ENCODE measurements at regions not wholly inside any gene's neighbourhood (a gene's known extent, or its start where the extent isn't known, plus 50 kb on each side); places are given as distances from the start of the nearest gene placed in this dataset.

DNA sequence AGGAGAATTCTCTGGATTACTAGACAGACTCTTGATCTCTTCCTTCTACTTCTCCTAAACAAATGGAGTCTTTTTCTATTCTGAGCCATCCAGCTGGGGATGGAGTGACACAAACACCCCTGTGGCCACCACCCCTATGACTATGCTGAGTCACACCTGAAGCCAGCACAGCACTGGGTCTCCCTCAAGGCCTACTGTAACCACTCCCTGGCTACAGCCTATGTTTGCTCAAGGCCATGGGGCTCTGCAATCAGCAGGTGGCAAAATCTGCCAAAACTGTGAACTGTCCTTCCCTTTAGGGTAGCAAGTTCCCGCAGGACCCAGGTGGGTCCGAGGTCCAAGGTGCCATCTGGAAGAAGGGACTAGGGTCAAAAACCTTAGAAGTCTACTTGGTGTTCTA lies 132.3 kb downstream of the TINAG start:
- no peak for DNase-seq (ENCODE audit: low spot score)

DNA sequence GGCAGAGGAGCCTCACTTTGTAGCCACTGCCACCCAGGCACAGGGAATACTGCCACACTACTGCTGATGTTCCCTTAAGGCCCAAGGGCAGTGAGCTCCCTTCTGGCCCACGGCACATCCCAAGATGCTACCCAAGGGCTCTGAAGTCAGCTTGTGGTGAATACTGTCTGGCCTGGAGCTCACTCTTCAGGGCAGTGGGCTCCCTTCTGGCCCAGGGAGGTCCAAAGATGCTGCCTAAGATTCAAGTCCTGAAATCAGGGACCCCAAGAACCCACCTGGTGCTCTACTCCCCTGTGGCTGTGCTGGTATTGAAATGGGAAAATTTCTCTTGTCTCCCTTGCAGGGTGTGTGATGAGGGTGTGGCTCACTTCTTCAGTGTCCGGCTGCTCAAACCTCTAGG lies 132.8 kb downstream of the TINAG start:
- no peak for DNase-seq (ENCODE audit: low spot score)

DNA sequence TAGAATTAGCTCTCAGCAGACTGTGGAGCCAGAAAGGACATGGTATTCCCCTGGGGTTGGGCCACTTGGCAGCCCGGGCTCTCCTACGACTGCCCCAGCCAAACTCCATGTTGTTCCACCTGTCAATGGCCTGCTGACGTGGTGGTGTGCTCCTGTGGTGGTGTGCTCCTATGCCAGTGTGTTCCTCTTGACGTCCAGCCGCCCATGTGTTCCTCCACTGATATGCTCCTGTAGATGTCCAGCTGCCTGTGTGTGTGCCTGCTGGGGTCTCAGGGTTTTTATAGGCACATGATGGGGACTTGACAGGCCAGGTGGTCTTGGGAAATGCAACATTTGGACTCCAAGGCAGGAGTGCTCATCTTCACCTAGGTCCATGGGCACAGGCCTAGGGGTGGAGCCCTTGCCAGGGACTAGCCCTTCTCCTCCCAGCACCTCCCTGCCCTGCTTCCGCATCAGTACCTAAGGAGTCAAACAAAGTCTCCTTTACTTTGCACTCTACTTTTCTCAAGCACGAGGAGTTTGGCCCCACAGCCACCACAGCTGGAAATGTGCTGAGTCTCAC lies 133.5 kb downstream of the TINAG start:
- no peak for DNase-seq (ENCODE audit: low spot score)

GRCh38 chr6:54445207-54445606 lies 137.0 kb downstream of the TINAG start:
- no peak for DNase-seq (ENCODE audit: low spot score)

DNA sequence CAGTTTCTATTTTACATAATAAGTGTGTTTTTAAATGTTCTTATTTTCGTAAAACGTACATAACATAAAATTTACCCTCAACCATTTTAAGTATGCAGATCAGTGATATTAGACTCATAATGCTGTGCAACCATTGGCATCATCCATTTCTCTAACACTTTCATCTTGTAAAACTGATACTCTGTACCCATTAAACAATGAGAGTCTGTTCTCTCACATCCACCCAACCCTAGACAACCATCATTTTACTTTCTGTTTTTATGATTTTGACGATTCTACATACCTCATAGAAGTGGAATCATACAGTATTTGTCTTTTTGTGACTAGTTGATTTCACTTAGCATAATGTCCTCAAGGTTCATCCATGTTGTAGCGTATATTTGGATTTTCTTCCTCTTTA lies 140.4 kb downstream of the TINAG start:
- no peak for DNase-seq (ENCODE audit: low spot score)

DNA sequence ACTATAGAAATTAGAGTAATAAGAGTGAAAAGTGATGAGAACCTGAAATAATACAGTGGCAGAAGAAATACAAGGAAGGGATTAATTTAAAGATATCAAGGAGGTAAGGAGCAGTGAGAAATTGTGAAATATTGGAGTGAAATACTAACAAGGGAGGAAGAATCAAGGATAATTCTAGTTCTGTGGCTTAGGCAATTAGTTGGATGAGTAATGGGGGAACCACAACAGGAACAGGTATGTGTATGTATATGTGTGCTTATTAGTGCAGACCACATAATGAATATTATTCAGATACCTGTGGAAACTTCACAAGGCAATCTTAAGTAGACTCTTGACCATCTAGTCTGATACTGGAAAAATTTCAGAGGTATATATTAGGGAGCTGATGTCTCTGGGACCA lies 143.3 kb downstream of the TINAG start:
- DNase-seq (ENCODE audit: low spot score) = no peak

- no peak for DNase-seq (ENCODE audit: low spot score)
These were observed 155.2 kb downstream of the TINAG start for GRCh38 chr6:54463354-54464024.

DNA sequence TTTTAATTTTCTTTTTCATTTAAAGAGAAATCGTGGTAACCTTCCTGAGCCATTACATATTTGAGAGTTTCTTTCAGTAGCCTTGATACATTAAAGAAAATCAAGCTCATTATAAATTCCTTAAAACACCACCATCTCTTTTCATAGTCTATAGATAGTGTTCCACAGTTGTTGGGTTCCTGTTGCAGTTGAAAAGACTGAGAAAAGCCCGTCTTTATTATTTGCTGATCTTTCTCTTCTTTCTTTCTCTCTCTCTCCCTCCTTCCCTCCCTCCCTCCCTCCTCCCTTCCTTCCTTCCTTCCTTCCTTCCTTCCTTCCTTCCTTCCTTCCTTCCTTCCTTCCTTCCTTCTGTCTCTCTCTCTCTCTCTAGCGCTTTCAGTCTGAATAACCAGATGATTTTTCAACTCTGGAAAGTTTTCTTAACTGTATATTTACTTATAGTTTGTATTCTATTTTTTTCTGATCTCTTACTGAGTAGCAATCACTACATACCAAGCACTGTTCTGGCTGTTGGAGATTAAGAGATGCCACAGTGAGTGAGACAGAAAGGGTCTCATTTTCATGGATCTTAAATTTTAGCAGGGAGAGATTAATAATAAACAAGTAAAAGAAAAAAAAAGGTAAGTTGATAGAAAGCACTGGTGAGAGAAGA lies 157.5 kb downstream of the TINAG start:
- DNase-seq (ENCODE audit: low spot score) = no peak

- no peak for DNase-seq (ENCODE audit: low spot score)
These were observed 159.1 kb downstream of the TINAG start for GRCh38 chr6:54467384-54467783.

- DNase-seq (ENCODE audit: low spot score) = no peak
These were observed 165.1 kb downstream of the TINAG start for GRCh38 chr6:54473328-54473727.

DNA sequence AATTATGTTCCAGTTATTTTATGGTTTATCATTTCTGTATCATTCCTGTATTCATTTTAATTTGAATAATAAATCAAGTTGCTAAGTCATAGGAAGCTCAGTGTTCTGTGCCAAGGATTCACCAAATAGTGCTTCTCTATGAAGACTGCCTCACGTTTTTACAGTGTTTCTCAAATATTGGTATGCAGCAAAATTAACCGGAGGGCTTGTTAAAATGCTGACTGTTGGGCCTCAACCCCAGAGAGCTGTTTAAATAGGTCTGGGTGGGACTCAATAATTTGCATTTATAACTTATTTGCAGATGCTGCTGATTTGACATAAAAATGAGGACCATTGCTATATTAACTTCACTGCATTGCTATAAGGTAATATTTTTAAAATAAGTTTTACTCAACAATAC lies 166.7 kb downstream of the TINAG start:
- no peak for DNase-seq (ENCODE audit: low spot score)

GRCh38 chr6:54481091-54481490 lies 172.8 kb downstream of the TINAG start:
- DNase-seq (ENCODE audit: low spot score) = no peak

DNA sequence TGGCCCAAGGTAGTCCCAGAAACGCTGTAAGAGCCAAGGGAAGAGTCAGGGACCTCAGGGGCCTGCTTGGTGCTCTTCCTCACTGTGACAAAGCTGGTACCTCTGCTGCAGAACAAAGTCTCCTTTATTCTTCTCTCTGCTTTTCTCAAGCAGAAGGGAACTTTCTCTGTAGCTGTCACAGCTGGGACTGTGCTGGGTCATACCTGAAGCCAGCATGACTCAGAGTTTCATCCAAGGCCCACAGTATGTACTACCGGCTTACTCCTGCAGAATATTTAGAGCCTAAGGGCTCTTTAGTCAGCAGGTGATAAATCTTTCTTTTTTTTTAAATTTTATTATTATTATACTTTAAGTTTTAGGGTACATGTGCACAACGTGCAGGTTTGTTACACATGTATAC lies 183.2 kb downstream of the TINAG start:
- DNase-seq (ENCODE audit: low spot score) = no peak

DNA sequence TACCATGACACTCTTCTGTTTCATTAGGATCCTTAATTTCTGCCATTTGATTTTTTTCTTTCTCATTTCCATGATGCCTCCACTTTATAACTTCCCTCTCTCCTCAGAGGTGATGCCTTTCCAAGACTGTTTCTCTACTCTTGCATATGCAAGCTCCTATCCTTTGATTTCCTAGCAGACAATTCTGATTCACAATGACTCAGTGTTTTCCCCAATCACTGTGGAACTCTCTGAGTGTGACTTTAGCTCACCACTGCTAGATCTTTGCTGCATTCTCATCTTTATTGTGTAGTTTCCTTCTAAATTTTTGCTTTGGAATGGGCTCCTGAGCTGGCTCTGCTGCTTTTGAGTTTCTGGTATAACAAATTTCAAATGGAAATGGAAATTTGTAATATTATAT lies 184.9 kb downstream of the TINAG start:
- no peak for DNase-seq (ENCODE audit: low spot score)

DNA sequence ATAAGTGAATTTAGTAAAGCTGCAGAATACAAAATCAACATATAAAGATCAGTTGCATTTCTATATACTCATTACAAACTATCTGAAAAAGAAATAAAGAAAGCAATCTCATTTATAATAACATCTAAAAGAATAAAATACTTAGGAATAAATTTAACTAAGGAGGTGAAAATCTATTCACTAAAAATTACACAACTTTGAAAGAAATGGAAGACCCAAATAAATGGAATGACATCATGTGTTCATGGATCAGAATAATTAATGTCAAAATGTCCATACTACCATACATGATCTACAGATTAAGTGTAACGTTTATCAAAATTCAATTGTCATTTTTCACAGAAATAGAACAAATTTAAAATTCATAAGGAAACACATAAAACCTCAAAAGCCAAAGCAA lies 194.9 kb downstream of the TINAG start:
- DNase-seq (ENCODE audit: low spot score) = no peak

- no peak for DNase-seq (ENCODE audit: low spot score)
These were observed 206.8 kb downstream of the TINAG start for GRCh38 chr6:54515013-54515412.

GRCh38 chr6:54515713-54516112 lies 207.5 kb downstream of the TINAG start:
- no peak for DNase-seq (ENCODE audit: low spot score)

DNA sequence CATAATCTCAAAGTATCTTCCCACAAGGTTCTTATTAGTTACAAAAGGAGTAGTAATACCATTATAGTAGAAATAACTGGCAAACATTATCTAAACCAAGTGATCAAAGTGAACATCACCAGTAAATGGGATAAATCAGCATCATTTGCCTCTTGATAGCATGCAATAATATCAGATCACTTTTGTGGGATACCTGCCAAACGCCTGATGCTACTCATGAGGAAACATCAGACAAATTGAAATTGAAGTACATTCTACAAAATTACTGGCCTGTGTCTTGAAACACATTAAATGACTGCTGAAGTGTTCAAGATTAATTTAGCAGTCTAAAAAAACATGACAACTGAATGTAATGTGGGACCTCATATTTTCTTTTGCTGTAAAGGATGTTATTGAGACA lies 208.1 kb downstream of the TINAG start:
- DNase-seq (ENCODE audit: low spot score) = no peak

DNA sequence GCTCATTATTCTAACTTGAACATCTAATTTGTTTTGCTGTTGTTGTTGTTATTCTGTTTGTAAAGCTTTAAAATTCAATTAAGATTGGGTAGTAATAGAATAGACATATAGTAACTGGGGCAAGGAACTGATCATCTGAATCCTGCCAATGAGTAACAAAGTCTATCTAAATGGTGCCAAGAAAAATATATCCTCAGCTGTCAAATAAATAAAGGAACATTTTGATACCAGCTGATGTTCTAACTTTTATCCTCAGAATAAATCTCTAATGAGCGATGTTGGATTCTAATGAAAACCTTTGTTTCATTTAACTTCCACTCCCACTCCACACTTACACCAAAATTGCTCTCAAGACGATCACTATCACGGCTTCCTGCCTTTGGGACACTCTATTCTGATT lies 210.9 kb downstream of the TINAG start:
- no peak for DNase-seq (ENCODE audit: low spot score)

DNA sequence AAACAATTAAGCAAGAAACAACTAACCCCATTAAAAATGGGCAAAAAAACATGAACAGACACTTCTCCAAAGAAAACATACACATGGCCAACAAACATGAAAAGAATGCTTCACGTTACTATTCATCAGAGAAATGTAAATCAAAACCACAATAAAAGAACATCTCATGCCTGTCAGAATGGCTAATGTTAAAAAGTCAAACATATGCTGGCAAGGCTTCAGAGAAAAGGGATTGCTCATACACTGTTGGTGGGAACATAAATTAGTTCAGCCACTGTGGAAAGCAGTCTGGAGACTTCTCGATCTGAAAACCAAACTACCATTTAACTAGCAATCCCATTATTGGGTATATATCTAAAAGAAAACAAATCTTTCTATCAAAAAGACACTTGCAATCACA lies 217.5 kb downstream of the TINAG start:
- DNase-seq (ENCODE audit: low spot score) = no peak

DNA sequence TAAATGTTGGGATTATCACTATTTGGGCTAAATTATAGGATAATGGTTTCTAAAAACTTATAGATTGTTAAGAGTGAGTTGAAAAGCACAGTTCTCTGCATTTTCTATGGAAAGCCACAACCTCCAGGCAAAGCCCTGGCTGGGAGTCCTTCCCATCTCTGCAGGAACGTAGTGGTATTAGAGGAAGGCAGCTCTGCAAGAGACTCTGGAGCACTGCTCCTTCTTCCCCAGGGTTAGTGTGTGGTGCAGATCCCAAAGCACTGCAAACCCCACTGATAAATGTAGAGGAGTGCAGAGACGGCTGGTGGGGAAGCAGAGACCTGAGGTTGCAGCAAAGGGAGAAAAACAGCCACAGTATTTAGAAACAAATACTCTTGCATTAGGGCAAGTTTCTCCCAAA lies 225.3 kb downstream of the TINAG start:
- DNase-seq (ENCODE audit: low spot score) = no peak

DNA sequence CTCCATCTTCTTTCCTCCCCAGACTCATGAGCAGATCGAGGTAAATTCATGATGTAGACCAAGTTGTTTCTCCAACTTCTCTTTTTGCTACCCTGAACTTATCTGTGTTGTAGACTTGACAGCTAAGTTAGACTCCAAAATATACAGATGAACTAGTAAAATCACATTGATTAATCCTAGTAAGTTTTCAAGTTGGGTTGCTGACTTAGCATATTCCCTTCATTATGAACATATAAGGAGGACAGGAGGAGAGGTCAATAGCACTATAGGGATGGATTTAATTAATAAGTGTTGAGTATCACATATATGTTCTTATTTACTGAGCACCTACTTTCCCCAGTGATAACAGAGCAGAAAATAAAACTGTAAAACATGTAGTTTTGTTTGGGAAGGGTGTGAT lies 227.3 kb downstream of the TINAG start:
- no peak for DNase-seq (ENCODE audit: low spot score)

- no peak for DNase-seq (ENCODE audit: low spot score)
These were observed 233.3 kb downstream of the TINAG start for GRCh38 chr6:54541541-54541940.

DNA sequence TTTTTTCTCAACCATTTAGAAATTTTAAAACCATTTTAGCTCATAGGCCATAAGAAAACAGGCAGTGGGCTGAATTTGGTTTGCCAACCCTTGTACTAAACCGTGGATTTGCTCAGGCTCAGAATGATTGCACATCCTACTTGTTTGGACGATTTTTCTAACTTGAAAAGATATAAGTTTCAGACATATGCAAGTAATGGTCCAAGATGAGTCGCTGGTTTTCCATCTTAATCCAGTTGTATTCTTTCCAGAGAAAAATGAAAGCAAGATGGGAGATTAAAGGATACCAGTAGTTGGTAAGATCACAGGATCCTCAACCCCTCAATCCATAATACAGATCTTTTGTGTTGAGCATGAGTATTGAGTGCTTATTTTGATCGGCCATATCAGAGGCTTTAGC lies 250.9 kb downstream of the TINAG start:
- DNase-seq (ENCODE audit: low spot score) = no peak
